Activated CD8-positive, alpha-beta memory T cell treated with anti-CD3 and anti-CD28 coated beads, Interleukin-2, amount 50 U/mL, for 4 hours (primary cell): ENCODE measurements at regions not wholly inside any gene's neighbourhood (a gene's known extent, or its start where the extent isn't known, plus 50 kb on each side); places are given as distances from the start of the nearest gene placed in this dataset.
"Not testable (repeated sequence)": the region's sequence is repeated elsewhere in the genome, so short reads cannot be mapped to it uniquely, and the experiment has no call there.

Experiments
- DNase-seq: peaks from one replicate; pipeline ENCODE4 v3.0.0-alpha.2; 2020

DNA sequence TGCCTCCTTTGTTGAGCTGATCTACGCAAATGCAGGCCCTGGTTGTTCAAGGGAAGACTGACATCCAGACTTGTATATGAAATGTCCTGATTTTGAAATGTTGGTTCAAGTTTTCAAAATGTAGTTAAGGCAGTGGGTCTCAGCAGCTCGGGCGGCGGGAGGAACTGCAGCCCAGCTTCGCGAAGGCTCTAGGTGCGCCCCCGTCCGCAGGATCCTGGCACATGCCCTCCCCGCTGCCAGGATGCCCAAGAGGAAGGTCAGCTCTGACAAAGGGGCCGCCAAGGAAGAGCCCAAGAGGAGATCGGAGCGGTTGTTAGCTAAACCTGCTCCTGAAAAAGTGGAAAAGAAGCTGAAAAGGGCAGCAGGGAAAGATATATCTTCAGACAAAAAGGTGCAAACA is 1310.1 kb downstream of the ADGRL3 start:
- DNase-seq: no peak

DNA sequence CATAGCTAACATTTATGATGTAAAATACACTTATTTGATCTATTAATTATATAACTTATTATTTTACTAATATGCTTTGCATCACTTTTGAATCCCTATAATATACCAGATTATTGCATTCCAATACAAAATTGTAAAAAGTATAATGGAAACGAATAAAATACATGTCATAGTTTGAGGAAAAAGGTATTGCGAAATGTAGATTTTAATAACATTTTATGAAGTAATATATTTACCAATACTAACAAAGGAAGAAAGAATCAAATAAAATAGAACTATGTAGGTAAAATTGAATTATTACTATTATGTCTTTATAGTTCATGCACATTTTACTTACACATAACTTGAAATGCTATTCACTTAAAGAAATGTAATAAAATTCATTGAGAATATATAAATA is 1300.2 kb downstream of the ADGRL3 start:
- DNase-seq: no peak

DNA sequence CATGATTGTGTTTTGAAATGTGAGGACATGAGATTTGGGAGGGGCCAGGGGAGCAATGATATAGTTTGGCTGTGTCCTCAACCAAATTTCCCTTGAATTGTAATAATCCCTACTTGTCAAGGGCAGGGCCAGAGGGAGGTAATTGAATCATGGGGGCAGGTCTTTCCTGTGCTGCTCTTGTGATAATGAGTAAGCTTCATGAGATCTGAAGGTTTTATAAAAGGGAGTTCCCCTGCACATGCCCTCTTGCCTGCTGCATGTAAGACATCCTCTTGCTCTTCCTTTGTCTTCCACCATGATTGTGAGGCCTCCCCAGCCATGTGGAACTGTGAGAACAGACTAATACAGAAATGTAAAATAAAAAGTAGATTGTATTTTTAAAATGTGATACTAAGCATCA is 1294.9 kb downstream of the ADGRL3 start:
- DNase-seq: no peak

DNA sequence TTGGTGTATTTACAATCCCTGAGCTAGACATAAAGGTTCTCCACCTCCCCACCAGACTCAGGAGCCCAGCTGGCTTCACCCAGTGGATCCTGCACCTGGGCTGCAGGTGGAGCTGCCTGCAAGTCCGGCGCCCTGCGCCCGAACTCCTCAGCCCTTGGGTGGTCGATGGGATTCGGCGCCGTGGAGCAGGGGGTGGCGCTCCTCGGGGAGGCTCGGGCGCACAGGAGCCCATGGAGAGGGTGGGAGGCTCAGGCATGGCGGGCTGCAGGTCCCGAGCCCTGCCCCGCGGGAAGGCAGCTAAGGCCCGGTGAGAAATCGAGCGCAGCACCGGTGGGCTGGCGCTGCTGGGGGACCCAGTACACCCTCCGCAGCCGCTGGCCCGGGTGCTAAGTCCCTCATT is 1291.6 kb downstream of the ADGRL3 start:
- not testable (repeated sequence) for DNase-seq

DNA sequence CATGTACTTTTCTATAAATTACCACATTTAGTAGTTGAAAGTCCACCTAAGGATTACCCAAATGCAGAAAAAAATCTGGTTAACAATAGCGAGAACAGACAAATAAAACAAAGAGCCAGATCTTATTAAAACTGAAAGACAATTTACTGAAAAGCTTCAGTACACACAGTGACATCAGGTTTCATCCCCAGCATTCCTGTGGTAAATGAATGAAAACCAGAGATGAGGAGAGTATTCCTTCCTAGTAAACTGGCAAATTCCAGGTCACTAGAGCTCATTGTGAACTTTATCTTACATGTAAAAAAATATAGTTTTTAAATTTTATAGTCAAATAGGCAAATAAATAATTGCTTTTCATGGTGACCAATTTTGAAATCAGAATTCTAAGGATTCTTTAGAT is 1290.5 kb downstream of the ADGRL3 start:
- no peak for DNase-seq

DNA sequence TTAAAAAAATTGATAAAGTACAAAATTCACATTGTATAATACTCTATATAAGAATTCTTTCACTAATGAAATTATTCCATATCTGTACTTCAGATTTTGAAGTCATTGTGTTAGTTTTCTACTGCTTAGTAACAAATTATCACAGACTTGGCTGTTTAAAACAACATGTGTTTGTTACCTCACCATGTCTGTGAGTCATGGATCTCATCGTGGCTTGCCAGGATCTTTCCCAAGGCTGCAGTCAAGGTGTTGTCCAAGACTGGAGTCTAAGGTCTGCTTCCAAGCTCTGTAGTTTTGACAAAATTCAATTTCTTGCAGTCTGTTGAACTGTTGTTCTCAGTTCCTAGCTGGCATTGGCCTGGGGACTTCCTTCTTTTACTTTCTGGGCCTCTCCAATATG is 1286.9 kb downstream of the ADGRL3 start:
- DNase-seq: no peak

DNA sequence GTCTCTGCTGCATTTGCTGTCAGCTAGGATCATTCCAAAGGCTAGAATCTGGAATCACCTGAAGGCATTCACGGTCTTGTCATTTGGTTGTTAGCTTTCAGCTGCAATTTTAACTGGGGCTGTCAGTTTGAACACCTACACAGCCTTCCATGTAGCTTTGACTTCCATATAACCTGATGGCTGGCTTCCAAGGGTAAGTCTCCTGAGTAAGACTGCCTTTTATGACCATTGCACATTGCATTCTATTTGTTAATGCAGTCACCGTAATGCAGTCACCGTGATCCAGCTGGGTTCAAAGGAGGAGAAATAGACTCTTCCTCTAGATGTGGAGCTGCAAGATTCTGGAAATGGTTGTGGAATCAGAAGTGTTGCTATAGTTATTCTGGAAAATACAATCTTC is 1284.2 kb downstream of the ADGRL3 start:
- no peak for DNase-seq

DNA sequence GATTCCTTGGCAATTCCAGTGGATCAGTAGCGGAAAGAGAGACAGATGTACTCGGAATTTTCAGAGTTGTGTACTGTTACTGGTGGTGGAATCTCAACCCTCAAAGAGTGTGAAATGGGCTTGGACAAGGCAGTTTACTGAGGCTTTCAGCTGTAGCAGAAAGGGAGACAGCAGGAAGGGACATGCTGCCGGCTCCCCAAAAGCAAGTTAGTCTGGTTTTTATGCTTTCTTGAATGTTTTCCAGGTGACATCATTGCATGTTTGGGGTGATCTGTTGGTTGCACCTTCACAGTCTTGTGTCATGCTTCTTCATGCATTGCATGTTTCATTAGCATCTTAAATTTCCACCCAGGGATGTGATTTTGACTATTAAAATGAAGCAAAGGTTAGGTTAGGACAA is 1282.2 kb downstream of the ADGRL3 start:
- DNase-seq: no peak

DNA sequence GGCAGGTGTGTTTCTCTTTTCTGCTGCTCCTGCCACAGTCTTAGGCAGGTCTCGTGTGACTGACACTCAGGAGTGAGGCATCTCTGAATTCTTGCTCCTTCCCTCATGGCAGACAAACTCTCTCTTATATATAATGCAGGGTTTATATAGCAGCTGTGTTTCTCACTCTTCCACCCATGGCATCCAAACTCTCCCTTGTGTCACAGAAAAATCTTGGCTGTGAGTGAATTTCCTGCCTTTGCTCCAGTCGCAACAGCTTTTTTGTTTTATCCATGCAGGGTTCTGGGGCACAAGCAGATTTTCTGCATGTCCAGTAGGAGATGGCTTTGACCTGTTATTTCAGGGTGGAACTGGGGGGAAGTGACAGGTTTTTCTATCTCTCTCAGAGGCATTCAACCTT is 1275.5 kb downstream of the ADGRL3 start:
- no peak for DNase-seq

DNA sequence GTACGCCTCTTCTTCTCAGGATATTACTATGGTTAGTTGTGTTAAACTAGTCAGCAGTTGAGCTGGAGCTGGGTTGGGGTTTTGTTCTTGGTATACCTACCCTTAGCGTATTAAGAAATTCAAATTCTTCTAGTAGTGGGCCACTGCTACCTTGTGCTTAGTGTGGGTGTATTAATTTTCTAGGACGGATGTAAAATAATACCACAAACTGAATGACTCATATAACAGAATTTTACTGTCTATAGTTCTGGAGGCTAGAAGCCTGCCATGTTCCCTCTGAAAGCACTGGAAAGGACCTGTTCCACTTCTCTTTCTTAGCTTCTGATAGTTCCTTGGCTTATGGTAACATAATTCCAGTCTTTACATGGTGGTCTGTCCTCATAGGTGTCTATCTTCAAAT is 1274.7 kb downstream of the ADGRL3 start:
- DNase-seq: no peak

DNA sequence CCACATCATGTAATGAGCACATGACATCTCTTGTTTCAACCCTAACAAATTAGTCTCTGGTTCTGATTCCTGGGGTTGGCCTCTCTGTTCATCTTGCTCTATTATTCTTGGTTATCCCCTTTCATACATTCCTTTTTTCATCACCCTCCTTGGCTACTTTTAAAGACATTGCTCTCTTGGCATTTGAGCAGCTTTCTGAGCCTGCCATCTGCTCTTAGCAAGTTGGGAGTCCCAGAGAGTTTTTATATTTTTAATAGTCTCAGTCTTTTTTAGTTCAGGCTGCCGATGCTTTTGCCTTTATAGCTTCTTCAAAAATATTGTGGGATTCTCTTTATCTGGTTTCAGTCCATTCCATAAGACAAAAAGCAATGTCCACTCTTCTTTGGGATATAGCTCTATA is 1270.9 kb downstream of the ADGRL3 start:
- DNase-seq: no peak

DNA sequence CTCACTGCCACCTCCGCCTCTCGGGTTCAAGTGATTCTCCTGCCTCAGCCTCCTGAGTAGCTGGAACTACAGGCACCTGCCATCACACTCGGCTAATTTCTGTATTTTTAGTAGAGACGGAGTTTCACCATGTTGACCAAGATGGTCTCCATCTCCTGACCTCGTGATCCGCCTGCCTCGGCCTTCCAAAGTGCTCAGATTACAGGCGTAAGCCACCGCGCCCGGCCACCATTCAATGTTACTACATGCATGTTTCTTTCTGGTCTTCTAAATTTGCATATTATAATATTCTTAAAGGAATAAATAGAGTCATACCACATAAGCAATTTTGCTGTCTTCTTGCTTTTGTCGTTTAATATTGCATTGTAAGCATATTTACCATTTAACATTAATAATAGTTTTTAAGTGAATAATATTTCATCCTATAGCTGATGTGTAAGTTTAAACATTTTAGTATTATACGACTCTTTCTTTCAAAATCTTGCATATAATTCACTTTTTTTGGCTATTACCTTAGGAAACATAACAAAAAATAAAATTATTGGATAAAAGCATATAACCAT is 1270.4 kb downstream of the ADGRL3 start:
- DNase-seq: no peak

DNA sequence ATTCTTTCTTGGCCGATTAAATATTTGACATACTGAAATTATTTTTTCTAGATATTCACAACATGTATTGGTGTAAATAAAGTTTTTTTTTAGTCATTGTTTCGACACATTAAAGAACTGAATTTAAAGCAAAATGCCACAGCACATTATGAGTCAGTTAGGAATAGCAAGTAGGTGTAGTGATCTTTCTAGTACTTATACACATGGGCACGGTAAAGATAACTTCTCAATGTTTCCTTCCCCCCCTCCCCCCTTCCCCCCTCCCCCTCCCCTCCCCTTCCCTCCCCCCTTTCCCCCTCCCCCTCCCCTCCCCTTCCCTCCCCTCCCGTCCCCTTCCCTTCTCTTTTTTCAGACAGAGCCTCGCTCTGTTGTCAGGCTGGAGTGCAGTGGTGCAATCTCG is 1269.9 kb downstream of the ADGRL3 start:
- no peak for DNase-seq

DNA sequence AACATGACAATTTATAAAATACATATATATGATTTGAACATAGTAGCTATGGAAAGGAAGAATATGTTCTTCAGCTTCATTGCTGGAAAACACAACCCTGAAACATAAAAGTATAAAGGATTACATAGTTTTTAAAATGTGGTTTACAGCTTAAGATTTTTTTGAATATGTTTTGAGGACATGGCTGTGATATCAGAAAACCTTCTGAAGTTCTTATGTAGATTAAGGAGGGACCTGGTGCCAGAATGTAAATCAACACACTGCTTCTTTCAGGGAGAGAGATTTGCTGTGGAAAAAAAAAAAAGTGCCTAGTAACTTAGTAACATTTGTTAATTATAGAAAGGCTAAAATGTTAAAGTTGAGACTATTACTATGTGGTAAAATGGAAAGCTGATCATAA is 1261.8 kb downstream of the ADGRL3 start:
- no peak for DNase-seq

DNA sequence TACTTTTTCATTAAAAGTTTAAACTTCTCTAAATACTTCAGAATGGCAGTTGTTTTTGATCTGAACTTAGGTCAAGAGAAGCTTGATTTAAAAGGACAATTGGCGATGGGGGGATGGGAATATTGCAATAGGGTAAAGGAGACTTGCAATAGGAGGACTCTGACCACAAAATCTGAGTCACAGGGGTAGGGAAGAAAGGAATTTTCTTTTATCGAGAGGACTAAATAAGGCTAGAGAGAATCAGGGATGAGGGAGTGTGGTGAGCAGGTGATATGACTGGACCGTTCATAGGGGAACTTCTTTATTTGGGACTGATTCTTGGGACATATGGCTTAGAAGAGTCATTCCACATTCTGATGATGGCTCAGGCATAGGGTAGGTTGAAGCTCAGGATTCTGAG is 1260.2 kb downstream of the ADGRL3 start:
- DNase-seq: no peak

DNA sequence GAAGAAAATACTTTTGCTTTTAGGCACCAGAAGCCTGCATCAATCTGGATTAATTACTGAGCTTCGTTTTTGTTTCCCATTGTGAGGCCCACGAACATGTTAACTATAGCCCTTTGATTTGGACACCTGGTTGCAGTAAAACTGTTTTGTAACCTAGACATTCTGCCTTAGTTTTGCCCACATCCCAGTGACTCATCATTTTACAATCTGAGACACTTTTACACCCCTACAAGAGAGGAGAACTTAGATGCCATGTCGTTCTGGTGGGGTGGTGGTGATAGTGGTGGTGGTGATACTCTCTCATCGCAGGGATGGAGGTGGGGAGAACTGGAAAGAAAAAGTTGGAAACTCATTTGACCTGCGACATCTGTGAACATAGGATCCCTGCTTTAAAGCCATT is 1257.2 kb downstream of the ADGRL3 start:
- no peak for DNase-seq

DNA sequence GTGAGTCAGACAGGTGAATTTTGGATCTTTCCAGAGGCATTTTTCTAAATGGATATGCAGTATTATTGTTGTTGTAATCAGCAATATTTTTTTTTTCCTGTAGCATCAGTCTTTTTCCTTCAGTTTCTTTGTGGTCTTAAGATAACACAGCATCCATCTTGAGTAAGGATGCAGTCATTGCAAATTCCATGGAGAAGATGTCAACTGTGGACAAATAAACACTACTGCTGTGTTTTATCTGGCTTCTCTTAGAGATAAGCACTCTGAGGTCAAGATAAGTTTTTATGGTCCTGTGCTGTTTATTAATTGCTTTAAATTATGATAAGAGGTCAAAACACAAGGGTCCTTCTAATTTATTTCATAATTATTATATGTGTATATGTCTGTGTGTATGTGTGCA is 1255.7 kb downstream of the ADGRL3 start:
- no peak for DNase-seq

DNA sequence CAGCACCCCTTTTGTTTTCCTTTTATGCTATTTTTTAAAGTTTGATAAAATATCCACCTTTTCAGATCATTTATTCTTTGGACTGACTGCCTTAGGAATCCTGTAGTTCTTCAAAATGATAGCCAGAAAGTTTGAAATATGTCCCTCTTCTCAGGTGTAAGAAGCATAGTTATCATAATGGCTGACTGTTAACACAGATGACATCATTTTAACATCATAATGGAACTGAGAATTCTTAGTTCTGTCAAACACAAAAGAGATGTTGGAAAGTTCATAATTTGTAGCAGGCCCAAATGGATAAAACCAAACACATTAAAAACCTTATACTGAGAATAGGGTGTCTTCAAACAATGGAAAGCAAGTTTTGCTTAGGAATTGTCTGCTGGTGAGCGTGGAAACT is 1254.4 kb downstream of the ADGRL3 start:
- no peak for DNase-seq

DNA sequence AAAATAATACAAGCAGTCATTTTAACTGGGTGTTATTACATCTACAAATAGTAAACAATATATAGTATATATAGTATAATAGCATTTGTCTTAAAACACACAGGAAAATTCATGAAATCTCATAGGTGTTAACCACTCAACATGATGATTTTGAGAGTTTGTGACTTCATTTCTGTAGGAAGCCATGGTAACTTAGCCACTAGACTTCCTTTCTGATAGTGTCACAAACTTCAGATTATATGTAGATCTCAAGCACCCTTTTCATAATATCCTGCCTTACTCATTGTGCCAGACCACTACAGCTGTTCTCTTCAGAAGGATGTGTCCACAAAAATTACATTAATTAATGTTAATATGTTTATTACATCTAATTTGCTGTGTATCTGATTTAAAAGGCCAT is 1250.6 kb downstream of the ADGRL3 start:
- DNase-seq: no peak

DNA sequence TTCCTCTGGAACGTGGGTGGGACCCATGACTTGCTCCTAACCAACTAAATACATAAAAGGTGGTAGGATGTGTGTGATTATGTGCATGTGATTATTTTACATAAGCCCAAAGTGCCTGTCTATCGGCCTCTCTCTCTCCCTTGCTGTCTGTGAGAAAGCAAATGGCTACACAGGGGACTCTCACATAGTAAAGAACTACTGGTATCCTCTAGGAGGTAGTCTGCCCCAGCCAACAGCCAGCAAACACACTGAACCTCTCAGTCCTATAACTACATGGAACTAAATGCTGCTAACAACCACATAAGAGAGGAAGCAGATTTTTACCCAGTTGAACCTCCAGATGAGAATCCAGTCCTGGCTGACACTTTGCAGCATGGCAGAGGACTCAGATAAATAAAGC is 1249.4 kb downstream of the ADGRL3 start:
- no peak for DNase-seq

DNA sequence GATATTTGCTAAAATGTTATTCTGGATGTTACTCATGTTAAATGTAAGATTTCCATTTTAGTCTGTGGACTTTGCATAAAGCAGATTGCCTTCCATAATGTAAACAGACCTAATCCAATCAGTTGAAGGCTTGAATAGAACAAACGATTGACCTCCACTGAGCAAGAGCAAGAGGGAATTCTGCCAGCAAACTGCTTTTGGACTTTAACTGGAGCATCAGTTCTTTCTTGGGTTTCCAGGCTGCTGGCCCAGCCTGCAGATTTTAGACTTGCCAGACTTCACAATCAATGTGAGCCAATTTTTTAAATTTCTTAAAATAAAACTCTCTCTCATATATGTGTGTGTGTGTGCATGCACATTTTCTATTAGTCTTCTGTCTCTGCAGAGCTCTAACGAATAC is 1248.8 kb downstream of the ADGRL3 start:
- no peak for DNase-seq

DNA sequence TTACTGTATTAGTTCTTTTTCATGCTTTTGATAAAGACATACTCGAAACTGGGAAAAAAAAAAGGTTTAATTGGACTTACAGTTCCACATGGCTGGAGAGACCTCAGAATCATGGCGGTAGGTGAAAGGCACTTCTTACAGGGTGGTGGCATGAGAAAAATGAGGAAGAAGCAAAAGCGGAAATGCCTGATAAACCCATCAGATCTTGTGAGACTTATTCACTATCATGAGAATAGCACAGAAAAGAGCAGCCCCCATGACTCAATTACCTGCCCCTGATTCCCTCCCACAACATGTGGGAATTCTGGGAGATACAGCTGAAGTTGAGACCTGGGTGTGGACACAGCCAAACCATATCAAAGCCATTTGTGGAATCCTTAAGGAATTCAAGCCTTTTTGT is 1238.9 kb downstream of the ADGRL3 start:
- no peak for DNase-seq

DNA sequence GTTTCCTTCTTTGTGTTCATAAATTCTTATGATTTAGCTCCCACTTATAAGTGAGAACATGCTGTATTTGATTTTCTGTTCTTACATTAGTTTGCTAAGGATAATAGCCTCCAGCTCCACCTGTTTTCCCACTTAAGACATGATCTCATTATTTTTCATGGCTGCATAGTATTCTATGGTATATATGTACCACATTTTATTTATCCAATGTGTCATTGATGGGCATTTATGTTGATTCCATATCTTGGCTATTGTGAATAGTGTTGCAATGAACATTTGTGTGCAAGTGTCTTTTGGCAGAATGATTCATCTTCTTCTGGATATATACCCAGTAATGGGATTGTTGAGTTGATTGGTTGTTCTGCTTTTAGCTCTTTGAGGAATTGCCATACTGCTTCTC is 1234.8 kb downstream of the ADGRL3 start:
- no peak for DNase-seq

DNA sequence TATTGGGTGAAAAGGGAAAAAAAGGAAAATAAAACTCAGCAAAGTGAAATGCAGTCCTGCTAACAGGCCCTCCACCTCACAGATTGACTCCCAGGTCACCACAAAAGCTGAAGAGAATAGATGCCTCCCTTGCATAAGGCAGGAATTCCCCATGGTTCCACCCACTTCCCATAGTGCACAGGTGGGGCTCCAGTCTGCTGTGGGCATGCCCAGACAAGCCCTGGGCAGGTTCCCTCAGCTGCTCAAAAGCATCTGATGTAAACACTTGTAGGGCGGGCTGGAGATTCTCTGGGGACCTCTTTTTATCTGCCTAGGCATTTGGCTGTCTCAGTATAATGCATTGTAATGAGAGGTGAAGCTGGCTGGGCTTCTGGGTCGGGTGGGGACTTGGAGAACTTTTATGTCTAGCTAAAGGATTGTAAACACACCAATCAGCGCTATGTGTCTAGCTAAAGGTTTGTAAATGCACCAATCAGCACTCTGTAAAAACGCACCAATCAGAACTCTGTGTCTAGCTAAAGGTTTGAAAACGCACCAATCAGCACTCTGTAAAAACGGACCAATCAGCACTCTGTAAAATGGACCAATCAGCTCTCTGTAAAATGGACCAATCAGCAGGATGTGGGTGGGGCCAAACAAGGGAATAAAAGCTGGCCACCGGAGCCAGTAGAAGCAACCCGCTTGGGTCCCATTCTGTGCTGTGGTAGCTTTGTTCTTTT is 1231.5 kb downstream of the ADGRL3 start:
- DNase-seq: not testable (repeated sequence)

DNA sequence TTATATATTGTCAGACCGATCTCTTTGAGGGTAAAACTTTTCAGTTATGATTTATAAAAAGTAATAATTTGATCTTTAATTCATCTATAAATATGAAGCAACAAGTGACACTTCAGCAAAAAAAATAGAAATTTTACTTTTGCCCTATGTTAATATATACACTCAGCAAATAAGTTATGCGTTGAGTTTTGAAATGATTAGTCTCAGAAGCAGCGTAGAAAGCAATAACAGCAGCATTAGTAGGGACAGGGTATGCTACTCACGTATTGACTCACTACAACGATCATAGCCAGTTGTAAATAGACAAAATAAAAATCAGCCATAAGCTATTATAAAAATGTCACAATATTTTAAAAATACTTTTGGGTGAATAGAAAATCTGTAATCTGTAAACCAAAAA is 1229.2 kb downstream of the ADGRL3 start:
- DNase-seq: no peak
